Panc1 (cell line): ENCODE measurements at regions not wholly inside any gene's neighbourhood (a gene's known extent, or its start where the extent isn't known, plus 50 kb on each side); places are given as distances from the start of the nearest gene placed in this dataset.

Source experiments
- ATAC-seq: fragments of 200-7000 bp; cut with Tn5 transposase; 2 replicates; pipeline ENCODE4 v1.9.1; 2020; ENCODE audit warnings: mild to moderate bottlenecking, moderate library complexity
- BruUV-seq: library from RNA; stranded (reverse); fragments of 400-500 nt; replicated peaks from 2 replicates; lab custom pipeline; 2021; lab: Mats Ljungman, UMichigan
- CTCF ChIA-PET: fragments of 300-600 bp; sonication (Branson Sonifier 250); formaldehyde crosslinking; loops from one replicate; lab custom pipeline; 2022; ENCODE audit warnings: antibody characterized with exemption; lab: Charles Lee
- POLR2A ChIA-PET: fragments of 300-600 bp; sonication (Branson Sonifier 250); formaldehyde crosslinking; loops from one replicate; lab custom pipeline; 2022; ENCODE audit warnings: antibody characterized with exemption; lab: Charles Lee
- DNase-seq: peaks from one replicate; pipeline ENCODE4 v3.0.0-alpha.2; 2010; ENCODE audit warnings: low read depth, low spot score
- H3K27ac ChIP-seq: 2 replicates; pipeline ENCODE4 v1.5.1; 2011; ENCODE audit warnings: mild to moderate bottlenecking, low read length, inconsistent platforms
- H3K27me3 ChIP-seq: fragments of 200-500 bp; sonication (Bioruptor generic); 2 replicates; pipeline ENCODE4 v1.6.0; 2014; ENCODE audit warnings: low read length, inconsistent platforms; ENCODE audit not compliant: control insufficient read depth, insufficient read depth
- H3K36me3 ChIP-seq: fragments of 200-500 bp; sonication (Bioruptor generic); 2 replicates; pipeline ENCODE4 v1.5.1; 2014; ENCODE audit warnings: inconsistent platforms, mild to moderate bottlenecking, low read length, moderate library complexity; ENCODE audit not compliant: control insufficient read depth, insufficient read depth
- H3K4me1 ChIP-seq: 2 replicates; pipeline ENCODE4 v1.5.1; 2011; ENCODE audit warnings: inconsistent platforms, mild to moderate bottlenecking, low read length, moderate library complexity; ENCODE audit not compliant: control insufficient read depth, insufficient read depth
- H3K4me3 ChIP-seq, 2 experiments: 2 replicates each; pipeline ENCODE4 v1.5.1; 2011 to 2012; ENCODE audit warnings: low read depth in 2 of 2, low read length in 2 of 2, mild to moderate bottlenecking in 2 of 2, inconsistent platforms in 1 of 2, moderate library complexity in 1 of 2
- H3K9me3 ChIP-seq: fragments of 200-500 bp; sonication (Bioruptor generic); 2 replicates; pipeline ENCODE4 v1.5.1; 2014; ENCODE audit warnings: low read depth, mild to moderate bottlenecking, inconsistent platforms, low read length, moderate library complexity; ENCODE audit not compliant: control insufficient read depth, insufficient read depth
- CTCF ChIP-seq: fragments of 450-650 bp; IDR thresholded peaks from 2 replicates; pipeline ENCODE4 v1.5.1; 2017; ENCODE audit warnings: mild to moderate bottlenecking
- POLR2AphosphoS5 ChIP-seq: IDR thresholded peaks from 2 replicates; pipeline ENCODE4 v1.6.1; 2012; ENCODE audit warnings: mild to moderate bottlenecking, low read depth, low read length, moderate library complexity
- SIN3A ChIP-seq: IDR thresholded peaks from 2 replicates; pipeline ENCODE4 v1.6.1; 2012; ENCODE audit warnings: low read depth, mild to moderate bottlenecking, low read length, moderate library complexity, borderline replicate concordance; ENCODE audit not compliant: insufficient read depth
- TCF7L2 ChIP-seq: IDR thresholded peaks from 2 replicates; pipeline ENCODE4 v1.6.1; 2011; ENCODE audit warnings: mild to moderate bottlenecking, low read depth, low read length, inconsistent platforms
- in situ Hi-C: cut with HindIII; loops from 2 replicates; pipeline ENCODE4 v1.10.0; 2016; ENCODE audit warnings: low sequenced_read_pairs, low pct_unique_long_range_greater_than_20kb
- intact Hi-C: fragments of 100-400 bp; cut with micrococcal nuclease; formaldehyde crosslinking; loops from one replicate; pipeline ENCODE4 v1.10.0; 2022; ENCODE audit not compliant: unreplicated experiment
- TF ChIP-seq, protein P1 (sequence below), 2 experiments: IDR thresholded peaks; 2 replicates each; pipeline ENCODE4 v1.6.1; 2011 to 2012; ENCODE audit warnings: low read depth in 2 of 2, control low read depth in 1 of 2, low read length in 1 of 2, mild to moderate bottlenecking in 1 of 2, moderate library complexity in 1 of 2; ENCODE audit not compliant: insufficient read depth in 1 of 2

GRCh38 chrX:21056622-21057021 lies 317.6 kb upstream of the CNKSR2 start:
- no TSS peak for BruUV-seq
- no peaks in the 10 kb centered on the region for H3K27me3 ChIP-seq
- no peaks in the 10 kb centered on the region for H3K36me3 ChIP-seq
- DNase-seq (no peak), ATAC-seq (no peak)
- H3K9me3 ChIP-seq, result no peaks in the 10 kb centered on the region
- H3K4me1 ChIP-seq, result no peaks in the 10 kb centered on the region
- POLR2A ChIA-PET, result no interaction called here
- TF ChIP-seq SIN3A (no peak), TCF7L2 (no peak), POLR2AphosphoS5 (no peak), CTCF (no peak)
- TF ChIP-seq, protein P1, sequence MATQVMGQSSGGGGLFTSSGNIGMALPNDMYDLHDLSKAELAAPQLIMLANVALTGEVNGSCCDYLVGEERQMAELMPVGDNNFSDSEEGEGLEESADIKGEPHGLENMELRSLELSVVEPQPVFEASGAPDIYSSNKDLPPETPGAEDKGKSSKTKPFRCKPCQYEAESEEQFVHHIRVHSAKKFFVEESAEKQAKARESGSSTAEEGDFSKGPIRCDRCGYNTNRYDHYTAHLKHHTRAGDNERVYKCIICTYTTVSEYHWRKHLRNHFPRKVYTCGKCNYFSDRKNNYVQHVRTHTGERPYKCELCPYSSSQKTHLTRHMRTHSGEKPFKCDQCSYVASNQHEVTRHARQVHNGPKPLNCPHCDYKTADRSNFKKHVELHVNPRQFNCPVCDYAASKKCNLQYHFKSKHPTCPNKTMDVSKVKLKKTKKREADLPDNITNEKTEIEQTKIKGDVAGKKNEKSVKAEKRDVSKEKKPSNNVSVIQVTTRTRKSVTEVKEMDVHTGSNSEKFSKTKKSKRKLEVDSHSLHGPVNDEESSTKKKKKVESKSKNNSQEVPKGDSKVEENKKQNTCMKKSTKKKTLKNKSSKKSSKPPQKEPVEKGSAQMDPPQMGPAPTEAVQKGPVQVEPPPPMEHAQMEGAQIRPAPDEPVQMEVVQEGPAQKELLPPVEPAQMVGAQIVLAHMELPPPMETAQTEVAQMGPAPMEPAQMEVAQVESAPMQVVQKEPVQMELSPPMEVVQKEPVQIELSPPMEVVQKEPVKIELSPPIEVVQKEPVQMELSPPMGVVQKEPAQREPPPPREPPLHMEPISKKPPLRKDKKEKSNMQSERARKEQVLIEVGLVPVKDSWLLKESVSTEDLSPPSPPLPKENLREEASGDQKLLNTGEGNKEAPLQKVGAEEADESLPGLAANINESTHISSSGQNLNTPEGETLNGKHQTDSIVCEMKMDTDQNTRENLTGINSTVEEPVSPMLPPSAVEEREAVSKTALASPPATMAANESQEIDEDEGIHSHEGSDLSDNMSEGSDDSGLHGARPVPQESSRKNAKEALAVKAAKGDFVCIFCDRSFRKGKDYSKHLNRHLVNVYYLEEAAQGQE (IDR thresholded peaks at IDR 0.05; ENCODE audit: insufficient read depth in 1 of 2, low read depth in 2 of 2, low read length in 1 of 2), result no peak
- in situ Hi-C loops, result no loop called here
- intact Hi-C loops, result no loop called here
- no peak overlapping the region for H3K27ac ChIP-seq
- CTCF ChIA-PET, result no interaction called here
- H3K4me3 ChIP-seq, result no peak overlapping the region

- ChIA-PET CTCF (no interaction called here), POLR2A (no interaction called here)
- ATAC-seq (no peak), DNase-seq (no peak)
- no peak overlapping the region for H3K27ac ChIP-seq
- H3K27me3 ChIP-seq, result no peaks in the 10 kb centered on the region
- TF ChIP-seq SIN3A, result no peak
- TF ChIP-seq, protein P1 (IDR thresholded peaks at IDR 0.05; ENCODE audit: insufficient read depth in 1 of 2, low read depth in 2 of 2, low read length in 1 of 2), result no peak
- no peak for TF ChIP-seq CTCF
- no peak for TF ChIP-seq POLR2AphosphoS5
- no peak for TF ChIP-seq TCF7L2
- no peak overlapping the region for H3K4me3 ChIP-seq
- intact Hi-C loops, result no loop called here
- H3K9me3 ChIP-seq, result no peaks in the 10 kb centered on the region
- in situ Hi-C loops, result no loop called here
- no peaks in the 10 kb centered on the region for H3K36me3 ChIP-seq
- no peaks in the 10 kb centered on the region for H3K4me1 ChIP-seq
- BruUV-seq, result no TSS peak
These were observed 327.2 kb upstream of the CNKSR2 start for GRCh38 chrX:21047034-21047455.
